ENCODE measurements at regions not wholly inside any gene's neighbourhood (a gene's known extent, or its start where the extent isn't known, plus 50 kb on each side); places are given as distances from the start of the nearest gene placed in this dataset.

GRCh38 chr5:40396317-40396716 lies 283.4 kb upstream of the PTGER4 start:
- no peak for TF ChIP-seq CTBP1 (IDR thresholded peaks at IDR 0.05; ENCODE audit: borderline replicate concordance)
- no peak for TF ChIP-seq BHLHE40 (IDR thresholded peaks at IDR 0.05; ENCODE audit: borderline replicate concordance)
- TF ChIP-seq ARNT (IDR thresholded peaks at IDR 0.05), result no peak
- no peak for TF ChIP-seq SUZ12 (IDR thresholded peaks at IDR 0.05)
- TF ChIP-seq PKNOX1 (IDR thresholded peaks at IDR 0.05), result no peak
- TF ChIP-seq FOXK2 (IDR thresholded peaks at IDR 0.05), result no peak
- no peak for TF ChIP-seq TARDBP (IDR thresholded peaks at IDR 0.05)
